ENCODE measurements at regions not wholly inside any gene's neighbourhood (a gene's known extent, or its start where the extent isn't known, plus 50 kb on each side); places are given as distances from the start of the nearest gene placed in this dataset.
"Not testable (repeated sequence)": the region's sequence is repeated elsewhere in the genome, so short reads cannot be mapped to it uniquely, and the experiment has no call there.

DNA sequence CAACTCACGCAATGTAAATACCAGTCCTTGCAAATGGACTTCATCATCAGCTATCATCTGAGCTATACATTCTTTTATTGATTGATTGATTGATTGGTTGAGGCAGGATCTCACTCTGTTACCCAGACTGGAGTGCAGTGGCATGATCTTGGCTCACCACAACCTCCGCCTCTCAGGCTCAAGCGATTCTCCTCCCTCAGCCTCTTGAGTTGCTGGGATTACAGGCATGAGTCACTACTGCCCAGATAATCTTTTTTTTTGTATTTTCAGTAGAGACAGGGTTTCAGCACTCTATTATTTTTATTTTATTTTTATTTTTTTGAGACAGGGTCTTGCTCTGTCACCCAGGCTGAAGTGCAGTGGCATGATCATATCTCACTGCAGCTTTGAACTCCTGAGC, 369.5 kb downstream of the MAT2B start:
- not testable (repeated sequence) for DNase-seq

DNA sequence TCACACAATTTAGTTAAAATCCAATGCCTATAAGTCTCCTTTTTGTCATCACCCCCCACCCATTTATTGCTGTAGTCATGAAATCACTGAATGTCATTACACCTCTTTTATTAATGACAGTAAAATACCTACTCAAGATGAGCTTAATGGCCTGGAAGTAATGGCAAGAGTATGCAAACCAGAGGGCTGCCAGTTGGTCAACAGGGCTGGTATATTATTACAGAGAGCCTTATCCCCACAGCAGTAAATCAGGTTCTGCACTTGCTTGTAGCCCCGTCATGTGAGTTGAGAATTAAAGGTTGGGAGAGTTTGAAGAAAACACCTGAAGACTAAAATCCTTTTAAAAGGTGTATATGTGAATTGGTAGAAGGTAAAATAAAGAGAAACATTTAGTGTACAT, 372.4 kb downstream of the MAT2B start:
- DNase-seq, result no peak

DNA sequence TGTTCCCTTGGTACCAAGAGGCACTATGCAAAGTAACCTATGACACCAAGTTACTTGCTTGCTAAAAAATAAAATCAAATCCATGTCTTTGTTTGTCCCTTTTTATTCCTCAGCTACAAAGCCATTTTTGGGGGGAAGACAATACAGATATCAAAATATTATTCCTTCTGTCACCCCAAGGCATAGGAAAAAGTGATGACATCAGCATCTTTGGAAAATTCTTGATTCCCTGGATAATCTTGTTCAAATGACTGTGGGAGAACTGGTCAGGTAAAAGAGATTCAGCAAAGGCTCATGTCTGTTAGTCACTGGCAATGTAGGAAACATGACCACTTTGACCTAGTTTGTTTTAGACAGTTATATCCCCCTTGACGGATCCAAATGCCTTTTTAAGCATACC, 373.1 kb downstream of the MAT2B start:
- no peak for DNase-seq

DNA sequence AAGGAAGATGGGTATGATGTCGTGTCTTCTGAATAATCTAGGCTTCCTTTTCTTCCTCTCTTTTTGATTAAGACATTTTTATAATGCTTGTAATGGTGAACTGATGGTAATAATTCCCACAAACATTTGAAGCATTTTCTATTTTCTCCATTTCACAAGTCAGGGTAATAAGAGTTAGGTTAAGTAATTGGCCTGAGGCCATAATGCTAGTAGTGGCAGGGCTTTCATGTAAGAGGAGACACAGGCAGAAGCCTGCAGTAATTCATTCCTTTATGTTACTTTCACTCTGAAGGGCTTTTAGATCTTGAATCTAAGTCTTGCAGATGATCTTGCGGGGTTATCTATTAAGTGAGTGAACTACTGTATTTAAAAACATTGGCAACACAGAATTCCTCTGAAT, 374.9 kb downstream of the MAT2B start:
- DNase-seq, result no peak

DNA sequence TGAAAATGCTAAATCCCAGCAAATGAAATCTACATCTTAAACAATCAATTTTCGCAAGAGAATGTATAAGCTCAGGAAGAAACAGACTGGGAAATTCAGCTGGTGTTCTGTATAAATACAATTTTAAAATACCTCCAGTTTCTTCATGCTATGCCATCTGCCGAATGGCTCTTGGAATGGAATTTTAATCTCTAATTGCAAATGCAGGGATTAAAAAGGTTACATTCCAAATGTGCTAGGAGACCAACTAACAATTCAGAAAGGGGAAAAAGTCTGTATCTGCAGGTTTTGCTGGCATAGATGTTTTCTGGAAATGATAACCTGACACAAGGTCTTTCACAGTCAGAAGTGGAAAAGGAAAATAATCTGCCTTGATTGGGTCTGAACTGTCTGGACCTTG, 379.7 kb downstream of the MAT2B start:
- DNase-seq, result no peak

DNA sequence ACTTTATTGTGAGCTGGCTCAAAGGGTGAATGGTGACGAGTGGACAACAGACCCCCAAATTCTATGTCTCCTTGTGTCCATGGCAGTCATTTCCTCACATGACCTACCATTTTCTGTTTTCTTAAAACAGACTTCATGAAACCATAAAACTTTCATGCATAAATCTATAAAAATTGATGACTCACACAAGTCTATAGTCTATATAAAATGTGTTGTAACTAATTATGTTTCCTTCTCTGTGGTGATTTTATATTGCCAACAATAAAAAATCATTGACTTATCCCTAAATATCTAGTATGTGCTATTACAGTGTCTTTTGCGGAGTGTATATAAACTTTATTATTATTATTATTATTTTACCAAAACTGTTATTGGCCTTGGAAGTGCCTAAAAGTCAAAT, 382.4 kb downstream of the MAT2B start:
- no peak for DNase-seq

DNA sequence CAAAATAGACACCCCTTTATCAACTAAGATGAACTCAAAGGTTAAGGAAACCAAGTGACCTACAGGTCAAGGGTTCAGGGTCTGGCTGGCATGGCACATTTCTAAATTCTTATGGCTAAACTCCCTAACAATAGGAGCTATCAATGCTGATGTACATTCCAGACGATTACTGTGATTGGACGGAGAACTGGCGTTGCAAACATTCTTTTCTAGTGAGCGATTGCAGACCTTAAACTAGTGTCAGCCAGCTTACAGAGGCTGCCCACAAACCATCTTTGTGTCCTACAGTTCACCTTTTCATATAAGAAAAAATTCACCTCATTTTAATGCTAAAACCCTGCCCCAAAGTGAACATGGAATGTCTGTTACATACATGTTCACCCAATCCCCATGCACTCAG, 382.9 kb downstream of the MAT2B start:
- DNase-seq, result no peak

DNA sequence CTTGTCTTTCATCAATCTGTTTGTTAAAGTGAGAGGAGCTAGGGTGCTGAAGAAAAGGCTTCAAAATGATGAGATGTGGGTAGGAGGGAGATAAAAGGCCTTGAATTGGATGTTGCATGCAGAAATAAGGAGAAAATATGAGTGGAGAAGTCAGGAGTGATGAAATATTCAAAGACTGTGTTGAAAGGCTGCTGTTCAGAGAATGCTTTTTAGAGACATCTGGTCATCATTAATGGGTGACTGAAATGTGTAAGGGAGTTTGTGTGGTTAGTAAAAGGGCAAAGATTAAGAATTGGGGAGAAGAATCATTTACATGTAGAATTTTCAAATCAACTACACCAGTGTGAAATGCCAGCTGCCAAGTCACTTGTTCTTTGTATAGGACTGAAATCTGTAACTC, 383.9 kb downstream of the MAT2B start:
- no peak for DNase-seq

DNA sequence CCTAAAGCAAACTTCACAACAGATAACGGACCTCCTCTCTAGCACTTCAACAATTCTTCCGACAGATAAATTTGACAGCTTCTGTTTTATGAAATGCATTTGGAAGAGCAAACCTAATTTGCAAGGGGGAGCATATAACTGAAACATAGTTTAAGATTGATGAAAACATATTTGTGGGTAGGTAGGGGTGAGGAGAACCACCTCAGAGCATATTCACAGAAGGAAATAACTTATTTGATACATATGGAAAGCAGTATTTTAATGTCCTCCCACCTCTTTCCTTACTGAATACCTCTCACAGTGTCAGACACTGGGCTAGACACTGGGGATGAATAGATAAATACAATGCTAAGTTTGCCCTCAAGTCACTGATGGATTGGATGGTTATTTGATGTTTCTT, 384.8 kb downstream of the MAT2B start:
- DNase-seq, result no peak

DNA sequence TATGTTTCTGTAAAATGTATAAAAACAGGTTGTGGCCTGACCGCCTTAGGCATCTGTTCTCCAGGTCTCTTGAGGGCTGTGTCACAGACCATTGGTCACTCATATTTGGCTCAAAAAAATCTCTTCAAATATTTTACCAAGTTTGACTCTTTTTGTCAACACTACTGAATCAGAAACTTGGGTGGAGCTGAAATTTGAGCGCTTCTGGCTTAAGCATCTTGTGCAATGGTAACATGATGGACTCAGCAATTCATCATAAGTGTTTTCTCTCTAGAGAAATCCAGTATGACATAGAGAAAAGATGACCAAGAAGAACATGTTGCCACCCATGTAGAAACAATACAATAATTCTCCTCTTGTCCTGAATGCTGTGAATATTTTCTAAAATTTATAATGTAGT, 387.9 kb downstream of the MAT2B start:
- DNase-seq, result no peak

DNA sequence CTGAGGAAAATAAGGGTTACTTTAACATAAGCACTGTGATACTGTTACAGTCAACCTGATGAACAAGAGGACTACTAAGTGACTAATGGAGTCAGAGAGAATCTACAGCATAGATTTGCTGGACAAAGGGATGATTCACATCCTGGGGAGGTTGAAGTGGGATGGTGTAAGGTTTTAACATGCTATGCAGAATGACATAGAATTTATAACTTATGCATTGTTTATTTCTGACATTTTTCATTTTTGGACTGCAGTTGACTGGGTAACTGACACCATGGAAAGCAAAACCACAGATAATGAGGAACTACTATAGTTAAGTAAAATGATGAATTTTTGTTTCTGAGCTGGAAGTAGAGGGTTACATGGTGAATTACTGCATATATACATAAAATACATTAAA, 389.2 kb downstream of the MAT2B start:
- no peak for DNase-seq

DNA sequence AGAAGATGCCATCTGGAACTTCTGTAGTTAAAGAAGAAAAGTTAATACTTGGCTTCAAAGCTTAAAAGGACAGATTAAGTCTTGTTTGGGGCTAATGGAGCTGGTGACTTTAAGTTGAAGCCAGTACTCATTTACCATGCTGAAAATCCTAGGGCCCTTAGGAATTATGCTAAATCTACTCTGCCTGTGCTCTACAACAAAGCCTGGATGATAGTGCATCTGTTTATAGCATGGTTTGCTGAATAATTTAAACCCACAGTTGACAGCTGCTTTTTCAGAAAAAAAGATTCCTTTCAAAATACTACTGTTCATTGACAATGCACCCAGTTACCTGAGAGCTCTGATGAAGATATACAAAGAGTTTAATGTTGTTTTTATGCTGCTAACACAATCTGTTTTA, 393.5 kb downstream of the MAT2B start:
- no peak for DNase-seq

DNA sequence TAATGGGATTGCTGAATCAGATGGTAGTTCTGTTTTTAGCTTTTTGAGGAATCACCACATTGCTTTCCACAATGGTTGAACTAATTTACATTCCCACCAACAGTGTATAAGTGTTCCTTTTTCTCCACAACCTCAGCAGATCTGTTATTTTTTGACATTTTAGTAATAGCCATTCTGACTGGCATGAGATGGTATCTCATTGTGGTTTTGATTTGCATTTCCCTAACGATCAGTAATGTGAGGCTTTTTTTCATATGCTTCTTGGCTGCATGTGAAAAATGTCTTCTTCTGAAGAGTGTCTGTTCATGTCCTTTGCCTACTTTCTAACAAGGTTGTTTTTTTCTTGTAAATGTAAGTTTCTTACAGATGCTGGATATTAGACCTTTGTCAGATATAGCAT, 402.4 kb downstream of the MAT2B start:
- not testable (repeated sequence) for DNase-seq

DNA sequence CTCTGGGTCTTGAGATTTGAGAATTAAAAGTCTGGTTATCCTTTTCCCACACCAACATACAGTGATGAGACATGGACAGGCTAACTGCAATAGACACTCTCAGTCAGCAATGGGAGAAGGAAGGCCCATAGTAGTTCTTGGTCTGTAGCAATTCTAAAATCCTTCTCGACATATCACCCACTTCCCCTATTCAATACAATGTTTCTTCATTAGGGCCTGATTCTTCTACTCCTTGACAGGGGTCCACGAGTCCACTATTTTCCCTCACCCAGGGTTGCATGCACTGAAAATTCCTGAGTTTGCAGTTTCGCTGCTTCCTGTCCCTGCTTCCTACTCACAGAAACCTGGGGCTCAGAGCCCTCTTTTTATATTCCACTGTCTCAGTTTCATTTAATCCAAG, 402.8 kb downstream of the MAT2B start:
- peak in 3 of 58 donors; percentile 0 to 9 (median 6) for DNase-seq

DNA sequence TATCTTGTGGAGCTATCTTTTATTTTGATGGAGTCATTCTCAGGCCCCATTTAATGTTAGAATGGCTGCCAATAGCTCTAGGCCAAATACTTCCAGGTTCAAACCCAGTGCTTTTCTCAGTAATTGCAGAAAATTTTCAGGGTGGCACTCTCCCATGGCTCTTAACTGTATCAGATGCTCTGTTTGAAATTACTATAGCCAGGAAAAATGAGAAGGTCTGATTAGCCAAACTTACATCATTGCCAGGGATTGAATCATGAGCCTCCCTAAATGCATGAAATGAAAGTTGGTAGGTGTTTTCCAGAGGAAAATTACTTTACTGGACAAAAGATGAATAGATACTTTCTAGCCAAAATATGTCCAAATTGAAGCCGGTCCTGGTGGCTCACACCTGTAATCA, 404.8 kb downstream of the MAT2B start:
- DNase-seq, result no peak

DNA sequence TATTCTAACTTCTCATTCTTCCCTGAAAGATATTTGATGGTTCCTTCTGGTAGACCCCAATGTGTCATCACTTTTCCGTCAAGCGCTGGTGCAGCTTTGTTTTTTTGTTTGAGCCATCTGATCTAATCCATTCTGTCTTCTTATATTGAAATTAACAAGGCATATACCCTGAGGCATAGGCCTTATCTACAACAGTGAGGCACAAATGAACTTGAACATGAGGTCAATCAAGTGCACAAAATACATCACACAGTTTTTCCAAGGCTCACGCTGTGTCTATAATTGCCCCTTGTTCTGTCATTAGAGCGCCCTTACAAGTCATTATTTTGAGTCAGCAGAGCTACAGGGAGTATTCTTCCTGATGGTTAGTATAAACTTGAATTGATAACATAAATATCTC, 406.6 kb downstream of the MAT2B start:
- DNase-seq, result no peak

DNA sequence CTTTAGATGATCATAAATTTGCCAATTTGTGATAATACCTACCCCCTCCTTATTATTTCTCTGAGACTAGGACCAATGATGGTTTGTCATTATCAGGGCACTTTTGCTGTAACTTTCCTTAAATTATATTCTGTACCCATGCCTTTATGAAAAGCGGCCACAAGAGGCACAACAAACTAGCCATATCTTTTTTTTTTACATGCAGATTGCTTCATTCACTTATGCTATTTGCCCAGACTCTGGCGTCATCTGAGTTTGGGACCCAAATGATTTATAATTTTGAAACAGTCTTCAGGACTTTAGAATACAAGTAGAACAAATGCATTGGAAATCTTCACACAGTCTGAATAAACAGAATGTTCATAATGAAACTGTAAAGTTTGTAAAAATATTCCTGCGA, 408.1 kb downstream of the MAT2B start:
- DNase-seq, result no peak

DNA sequence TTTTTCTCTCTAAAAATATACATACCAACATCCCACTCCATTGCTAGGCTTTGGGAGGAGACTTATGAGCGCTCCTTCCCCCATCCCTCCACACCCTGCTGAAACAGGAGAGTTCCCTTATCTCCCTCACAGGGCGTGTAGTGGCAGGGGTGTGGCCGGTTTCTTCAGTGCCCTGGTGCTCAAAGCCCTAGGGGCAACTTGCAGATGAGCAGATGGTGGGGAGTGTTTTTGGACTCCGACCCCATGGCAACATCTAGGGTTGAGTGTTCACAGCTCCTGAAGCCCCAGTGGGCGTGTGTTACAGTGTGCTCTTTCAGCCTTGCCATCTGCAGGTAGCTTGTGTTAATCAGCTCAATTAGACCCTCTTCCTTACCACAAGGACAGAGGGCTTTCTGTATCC, 409.5 kb downstream of the MAT2B start:
- no peak for DNase-seq

DNA sequence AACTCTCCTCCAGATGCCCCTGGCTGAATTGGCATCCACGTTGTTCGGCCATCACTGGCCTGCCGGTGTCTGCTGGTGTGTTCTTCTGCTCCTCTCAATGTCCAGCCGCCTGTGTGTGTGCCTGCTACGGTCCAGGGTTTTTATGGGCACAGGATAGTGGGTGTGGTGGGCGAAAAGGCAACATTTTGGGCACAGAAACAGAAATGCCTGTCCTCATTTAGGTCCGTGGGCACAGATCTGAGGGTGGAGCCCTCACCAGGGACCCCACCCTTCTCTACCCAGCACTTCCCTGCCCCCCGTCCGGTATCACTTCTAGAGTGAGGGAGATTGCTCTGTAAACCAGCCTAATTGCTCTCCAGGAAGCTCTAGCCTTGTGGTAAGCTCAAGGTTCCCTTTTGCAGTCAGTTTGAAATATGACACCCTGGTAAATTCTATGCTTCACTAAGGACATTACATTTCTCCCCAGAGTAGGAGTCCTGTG, 410.1 kb downstream of the MAT2B start:
- DNase-seq, result peak in 1 of 58 donors; percentile 5

DNA sequence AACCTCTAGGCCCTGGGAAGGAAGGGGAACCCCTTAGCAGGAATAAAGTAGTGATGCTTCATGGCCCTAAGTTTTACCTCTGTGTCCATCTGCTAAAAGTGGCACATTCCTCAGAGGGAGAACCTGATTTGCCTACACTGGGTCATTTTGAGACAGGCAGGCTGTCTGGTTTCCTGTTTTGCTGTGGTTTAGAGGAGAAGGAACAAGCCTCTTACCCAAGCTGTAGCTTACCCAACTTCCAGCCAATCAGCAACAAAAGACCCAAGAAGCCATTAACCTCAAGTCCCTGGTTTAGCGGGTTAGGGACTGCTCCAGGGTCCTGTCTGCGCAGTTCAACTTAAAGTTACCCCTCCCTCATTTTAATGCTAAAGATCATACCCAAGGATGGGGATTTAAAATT, 411.0 kb downstream of the MAT2B start:
- DNase-seq, result peak in 7 of 58 donors; percentile 3 to 38 (median 13)

DNA sequence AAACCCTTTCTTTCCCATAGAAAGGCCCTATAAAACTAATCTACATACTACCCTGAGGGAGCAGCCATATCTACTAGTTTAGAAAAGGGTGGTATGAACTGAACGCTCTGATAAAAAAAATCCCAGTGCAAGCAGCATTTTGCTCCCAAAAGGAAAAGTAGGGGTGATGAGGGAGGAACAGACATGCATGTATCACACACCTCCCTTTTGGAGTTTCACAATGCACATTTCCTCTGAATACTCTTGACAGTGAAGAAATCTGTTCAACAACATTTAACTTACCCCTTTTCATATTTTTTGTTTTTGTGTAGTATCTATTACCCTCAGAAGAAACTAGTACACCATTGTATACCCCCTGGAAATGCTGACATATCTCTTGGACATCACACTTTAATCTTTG, 411.4 kb downstream of the MAT2B start:
- DNase-seq, result no peak

DNA sequence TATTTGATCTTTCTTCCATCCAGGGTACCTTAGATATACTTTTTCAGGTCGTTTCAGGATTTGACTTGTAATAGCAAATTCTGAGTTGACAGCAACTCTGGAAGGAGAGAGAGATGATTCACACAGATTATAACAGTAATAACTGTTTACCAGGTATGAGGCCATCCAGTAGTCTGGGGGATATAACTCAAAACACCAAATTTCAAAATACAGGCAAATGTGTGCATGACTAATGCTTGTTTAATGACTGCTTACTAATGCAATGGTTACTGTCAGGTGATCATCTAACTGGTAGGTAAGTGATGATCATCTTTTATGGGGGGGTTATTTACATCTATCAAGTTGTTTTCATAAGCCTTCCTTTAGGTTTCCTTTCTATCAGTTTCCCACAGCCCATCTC, 412.3 kb downstream of the MAT2B start:
- no peak for DNase-seq

DNA sequence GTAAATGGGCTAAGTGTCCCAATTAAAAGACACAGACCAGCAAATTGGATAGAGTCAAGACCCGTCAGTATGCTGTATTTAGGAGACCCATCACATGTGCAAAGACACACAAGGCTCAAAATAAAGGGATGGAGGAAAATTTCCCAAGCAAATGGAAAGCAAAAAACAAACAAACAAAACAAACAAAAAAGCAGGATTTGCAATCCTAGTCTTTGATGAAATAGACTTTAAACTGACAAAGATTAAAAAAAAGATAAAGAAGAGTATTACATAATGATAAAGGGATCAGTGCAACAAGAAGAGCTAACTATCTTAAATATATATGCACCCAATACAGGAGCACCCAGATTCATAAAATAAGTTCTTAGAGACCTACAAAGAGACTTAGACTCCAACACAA, 429.6 kb downstream of the MAT2B start:
- DNase-seq, result not testable (repeated sequence)

DNA sequence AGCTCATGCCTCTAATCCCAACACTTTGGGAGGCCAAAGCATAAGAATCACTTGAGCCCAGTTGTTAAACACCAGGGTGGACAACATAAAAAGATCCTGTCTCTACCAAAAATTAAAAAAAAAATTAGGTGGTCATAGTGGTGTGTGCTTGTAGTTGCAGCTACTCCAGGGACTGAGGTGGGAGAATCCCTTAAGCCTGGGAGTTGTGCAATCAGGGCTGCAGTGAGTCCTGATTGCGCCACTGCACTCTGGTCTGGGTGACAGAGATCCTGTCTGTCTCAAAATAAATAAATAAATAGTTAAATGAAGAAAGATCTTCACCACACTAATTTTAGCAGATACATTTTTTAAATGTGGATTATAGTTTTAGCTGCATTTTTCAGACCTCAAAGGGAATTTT, 433.2 kb downstream of the MAT2B start:
- no peak for DNase-seq

DNA sequence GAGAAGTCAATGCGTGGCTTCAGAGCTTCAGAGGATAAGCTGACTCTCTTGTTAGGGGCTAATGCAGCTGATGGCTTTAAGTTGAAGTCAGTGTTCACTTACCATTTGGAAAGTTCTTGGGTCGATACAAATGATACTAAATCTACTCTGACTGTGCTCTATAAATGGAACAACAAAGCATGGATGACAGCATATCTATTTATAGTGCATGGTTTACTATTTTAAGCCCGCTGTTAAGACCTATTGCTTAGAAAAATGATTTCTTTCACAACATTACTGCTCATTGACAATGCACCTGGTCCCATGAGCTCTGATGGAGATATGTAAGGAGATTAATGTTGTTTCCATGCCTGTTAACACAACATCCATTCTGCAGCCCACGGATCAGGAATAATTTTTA, 435.7 kb downstream of the MAT2B start:
- no peak for DNase-seq
